H9 (cell line): ENCODE measurements at regions not wholly inside any gene's neighbourhood (a gene's known extent, or its start where the extent isn't known, plus 50 kb on each side); places are given as distances from the start of the nearest gene placed in this dataset.

Source experiments
- DNase-seq: peaks from one replicate; pipeline ENCODE4 v3.0.0-alpha.2; 2017
- H2AFZ ChIP-seq: one replicate; pipeline ENCODE4 v1.6.1; 2013; ENCODE audit warnings: mild to moderate bottlenecking, low read length, control low read depth, moderate library complexity
- H2AK5ac ChIP-seq: 2 replicates; pipeline ENCODE4 v1.6.1; 2013; ENCODE audit warnings: low read length, control low read depth, mixed read lengths; ENCODE audit not compliant: insufficient read length
- H2BK120ac ChIP-seq: one replicate; pipeline ENCODE4 v1.6.1; 2013; ENCODE audit warnings: low read depth, mild to moderate bottlenecking, low read length, control low read depth, inconsistent platforms; ENCODE audit not compliant: poor library complexity, severe bottlenecking
- H2BK12ac ChIP-seq: 2 replicates; pipeline ENCODE4 v1.6.1; 2013; ENCODE audit warnings: low read length, control low read depth, mixed read lengths, low read depth; ENCODE audit not compliant: insufficient read length
- H2BK15ac ChIP-seq: 2 replicates; pipeline ENCODE4 v1.6.1; 2013; ENCODE audit warnings: low read depth, low read length, control low read depth
- H2BK20ac ChIP-seq: one replicate; pipeline ENCODE4 v1.6.1; 2013; ENCODE audit warnings: low read depth, mild to moderate bottlenecking, low read length, control low read depth, inconsistent platforms; ENCODE audit not compliant: poor library complexity, severe bottlenecking
- H2BK5ac ChIP-seq: 2 replicates; pipeline ENCODE4 v1.6.1; 2013; ENCODE audit warnings: low read length, control low read depth, mixed read lengths; ENCODE audit not compliant: insufficient read length
- H3K14ac ChIP-seq: 2 replicates; pipeline ENCODE4 v1.6.1; 2013; ENCODE audit warnings: low read length, control low read depth; ENCODE audit not compliant: insufficient read depth
- H3K18ac ChIP-seq: 2 replicates; pipeline ENCODE4 v1.6.1; 2013; ENCODE audit warnings: low read depth, mild to moderate bottlenecking, mixed read lengths, low read length, control low read depth; ENCODE audit not compliant: insufficient read length
- H3K23ac ChIP-seq: 2 replicates; pipeline ENCODE4 v1.6.1; 2013; ENCODE audit warnings: low read length, control low read depth, mixed read lengths, low read depth; ENCODE audit not compliant: insufficient read length
- H3K23me2 ChIP-seq: 2 replicates; pipeline ENCODE4 v1.6.1; 2013; ENCODE audit warnings: low read depth, mild to moderate bottlenecking, mixed read lengths, low read length, control low read depth; ENCODE audit not compliant: insufficient read length, poor library complexity, severe bottlenecking
- H3K27ac ChIP-seq: 2 replicates; pipeline ENCODE4 v1.5.1; 2013; ENCODE audit warnings: low read length, control low read depth, mixed read lengths, low read depth; ENCODE audit not compliant: insufficient read length
- H3K27me3 ChIP-seq: 2 replicates; pipeline ENCODE4 v1.6.1; 2013; ENCODE audit warnings: low read length, control low read depth, inconsistent platforms; ENCODE audit not compliant: insufficient read depth
- H3K4ac ChIP-seq: 2 replicates; pipeline ENCODE4 v1.6.1; 2013; ENCODE audit warnings: low read depth, mild to moderate bottlenecking, control low read depth, inconsistent platforms, low read length, moderate library complexity
- H3K4me1 ChIP-seq: 2 replicates; pipeline ENCODE4 v1.6.1; 2013; ENCODE audit warnings: low read length, control low read depth, inconsistent platforms; ENCODE audit not compliant: insufficient read depth
- H3K4me2 ChIP-seq: 2 replicates; pipeline ENCODE4 v1.6.1; 2013; ENCODE audit warnings: low read length, control low read depth, mixed read lengths; ENCODE audit not compliant: insufficient read length, insufficient read depth
- H3K56ac ChIP-seq: 2 replicates; pipeline ENCODE4 v1.6.1; 2013; ENCODE audit warnings: low read depth, mild to moderate bottlenecking, mixed read lengths, low read length, control low read depth; ENCODE audit not compliant: insufficient read length
- H3K79me1 ChIP-seq: 2 replicates; pipeline ENCODE4 v1.6.1; 2013; ENCODE audit warnings: low read depth, mild to moderate bottlenecking, moderate library complexity, low read length, control low read depth, inconsistent platforms; ENCODE audit not compliant: insufficient read depth, poor library complexity, severe bottlenecking
- H3K79me2 ChIP-seq: 2 replicates; pipeline ENCODE4 v1.6.1; 2013; ENCODE audit warnings: low read length, control low read depth, inconsistent platforms; ENCODE audit not compliant: insufficient read depth
- H3K9ac ChIP-seq: 2 replicates; pipeline ENCODE4 v1.6.1; 2013; ENCODE audit warnings: low read length, control low read depth, mixed read lengths; ENCODE audit not compliant: insufficient read length; ENCODE audit errors: extremely low read depth
- H3K9me3 ChIP-seq: one replicate; pipeline ENCODE4 v1.6.1; 2013; ENCODE audit warnings: low read depth, low read length, inconsistent platforms; ENCODE audit not compliant: control insufficient read depth
- H3T11ph ChIP-seq: one replicate; pipeline ENCODE4 v1.6.1; 2013; ENCODE audit warnings: mild to moderate bottlenecking, low read length, control low read depth, inconsistent platforms
- H4K20me1 ChIP-seq: one replicate; pipeline ENCODE4 v1.6.1; 2013; ENCODE audit not compliant: control insufficient read depth, insufficient read length, insufficient read depth
- H4K5ac ChIP-seq: 2 replicates; pipeline ENCODE4 v1.6.1; 2013; ENCODE audit warnings: low read depth, mild to moderate bottlenecking, mixed read lengths, low read length, control low read depth; ENCODE audit not compliant: insufficient read length
- H4K8ac ChIP-seq: replicated peaks from 2 replicates; pipeline ENCODE4 v1.6.1; 2013; ENCODE audit warnings: low read length, control low read depth, mixed read lengths, low read depth; ENCODE audit not compliant: insufficient read length
- H4K91ac ChIP-seq: 2 replicates; pipeline ENCODE4 v1.6.1; 2013; ENCODE audit warnings: low read depth, mild to moderate bottlenecking, moderate library complexity, mixed read lengths, low read length, control low read depth; ENCODE audit not compliant: insufficient read length
- H3K27ac Mint-ChIP-seq, 3 experiments: 2 replicates in 2 of 3; 3 replicates in 1 of 3; pipeline ENCODE4 v1.8.0; 2020 to 2021; ENCODE audit warnings: mixed read lengths in 3 of 3, mild to moderate bottlenecking in 1 of 3, moderate library complexity in 1 of 3
- H3K27me3 Mint-ChIP-seq: 2 replicates; pipeline ENCODE4 v1.8.0; 2021; ENCODE audit warnings: low read depth, mild to moderate bottlenecking, moderate library complexity, mixed read lengths
- H3K36me3 Mint-ChIP-seq, 3 experiments: 2 replicates in 2 of 3; 3 replicates in 1 of 3; pipeline ENCODE4 v1.8.0; 2020 to 2021; ENCODE audit warnings: low read depth in 3 of 3, mixed read lengths in 3 of 3; ENCODE audit not compliant: insufficient read depth in 1 of 3
- H3K4me1 Mint-ChIP-seq, 2 experiments: 2 replicates each; pipeline ENCODE4 v1.8.0; 2020; ENCODE audit warnings: mixed read lengths in 2 of 2
- H3K4me3 Mint-ChIP-seq, 2 experiments: 2 replicates in 1 of 2; 3 replicates in 1 of 2; pipeline ENCODE4 v1.8.0; 2020 to 2021; ENCODE audit warnings: mild to moderate bottlenecking in 2 of 2, mixed read lengths in 2 of 2, moderate library complexity in 1 of 2
- H3K9me3 Mint-ChIP-seq, 2 experiments: 2 replicates in 1 of 2; 3 replicates in 1 of 2; pipeline ENCODE4 v1.8.0; 2020; ENCODE audit warnings: mild to moderate bottlenecking in 2 of 2, mixed read lengths in 2 of 2, moderate library complexity in 1 of 2
- WGBS: extraction: QIAGEN DNeasy Blood & Tissue Kit; methylation state at CpG from one replicate; pipeline ENCODE4 v1.1.7; 2013; ENCODE audit warnings: missing lambda C conversion rate, low lambda C conversion rate, mixed read lengths; ENCODE audit not compliant: insufficient read length; ENCODE audit errors: extremely low coverage; 5-methylcytosine and 5-hydroxymethylcytosine counted together
- TF ChIP-seq, protein P1 (sequence below): fragments of 200-600 bp; sonication (generic); conservative IDR thresholded peaks from 3 replicates; pipeline ENCODE4 v1.8.0; 2021; ENCODE audit warnings: antibody characterized with exemption, mild to moderate bottlenecking

DNA sequence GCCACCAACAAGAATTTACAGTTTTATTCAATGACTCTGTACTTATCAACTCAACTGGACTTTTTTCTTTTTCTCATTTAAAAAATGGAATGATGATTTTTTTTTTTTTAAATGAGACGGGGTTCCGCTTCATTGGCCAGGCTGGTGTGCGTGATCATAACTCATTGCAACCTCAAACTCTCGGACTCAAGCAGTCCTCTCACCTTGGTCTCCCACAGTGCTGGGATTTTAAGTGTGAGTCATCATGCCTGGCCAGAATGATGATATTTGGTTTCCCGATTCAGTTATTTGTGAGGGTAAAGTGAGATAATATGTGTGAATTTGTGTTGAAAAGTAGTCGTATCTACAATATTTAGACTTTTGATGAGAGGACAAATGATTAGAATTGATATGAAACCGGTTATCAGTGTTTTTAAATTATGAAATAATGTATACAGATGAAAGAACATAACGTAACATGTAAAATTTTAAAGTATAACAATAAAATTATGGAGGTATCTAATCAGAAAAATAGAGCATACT, 66.0 kb upstream of the UNC5C start:
- H3K27ac ChIP-seq, result no peak overlapping the region

More for the DNA sequence above, 66.0 kb upstream of the UNC5C start:
- no peaks in the 10 kb centered on the region; a peak in 2 of 5 replicates for H3K9me3 Mint-ChIP-seq
- H3K4me1 Mint-ChIP-seq, result peaks cover 0 to 5% of the 10 kb centered on the region in 2 experiments; a peak in 2 of 4 replicates
- Histone ChIP-seq H2BK15ac (no peak overlapping the region), H3K23ac (no peak overlapping the region), H3K9ac (no peak overlapping the region), H2AFZ (no peak overlapping the region), H3K14ac (no peak overlapping the region), H3K79me1 (no peaks in the 10 kb centered on the region), H3K4me2 (no peak overlapping the region), H4K91ac (no peak overlapping the region), H4K20me1 (no peaks in the 10 kb centered on the region), H3K4ac (no peak overlapping the region), H3K23me2 (no peaks in the 10 kb centered on the region), H2BK5ac (no peak overlapping the region), H3K9me3 (no peaks in the 10 kb centered on the region), H4K5ac (no peak overlapping the region), H3K79me2 (no peaks in the 10 kb centered on the region), H3K56ac (no peak overlapping the region), H3K4me1 (no peaks in the 10 kb centered on the region), H3K27me3 (no peaks in the 10 kb centered on the region), H2AK5ac (no peak overlapping the region), H2BK120ac (no peak overlapping the region), H4K8ac (no peak overlapping the region), H3K18ac (no peak overlapping the region), H2BK12ac (no peak overlapping the region), H2BK20ac (no peak overlapping the region), H3T11ph (no peak overlapping the region)
- H3K4me3 Mint-ChIP-seq, result no peak overlapping the region
- H3K27ac Mint-ChIP-seq, result peak overlapping the region in 1 of 3 experiments; percentile 35; a peak in 1 of 7 replicates
- DNase-seq, result no peak
- no peaks in the 10 kb centered on the region for H3K36me3 Mint-ChIP-seq
- no peaks in the 10 kb centered on the region for H3K27me3 Mint-ChIP-seq
- WGBS, result 100% methylated on average over 1 of the region's 8 CpGs
- TF ChIP-seq, protein P1, sequence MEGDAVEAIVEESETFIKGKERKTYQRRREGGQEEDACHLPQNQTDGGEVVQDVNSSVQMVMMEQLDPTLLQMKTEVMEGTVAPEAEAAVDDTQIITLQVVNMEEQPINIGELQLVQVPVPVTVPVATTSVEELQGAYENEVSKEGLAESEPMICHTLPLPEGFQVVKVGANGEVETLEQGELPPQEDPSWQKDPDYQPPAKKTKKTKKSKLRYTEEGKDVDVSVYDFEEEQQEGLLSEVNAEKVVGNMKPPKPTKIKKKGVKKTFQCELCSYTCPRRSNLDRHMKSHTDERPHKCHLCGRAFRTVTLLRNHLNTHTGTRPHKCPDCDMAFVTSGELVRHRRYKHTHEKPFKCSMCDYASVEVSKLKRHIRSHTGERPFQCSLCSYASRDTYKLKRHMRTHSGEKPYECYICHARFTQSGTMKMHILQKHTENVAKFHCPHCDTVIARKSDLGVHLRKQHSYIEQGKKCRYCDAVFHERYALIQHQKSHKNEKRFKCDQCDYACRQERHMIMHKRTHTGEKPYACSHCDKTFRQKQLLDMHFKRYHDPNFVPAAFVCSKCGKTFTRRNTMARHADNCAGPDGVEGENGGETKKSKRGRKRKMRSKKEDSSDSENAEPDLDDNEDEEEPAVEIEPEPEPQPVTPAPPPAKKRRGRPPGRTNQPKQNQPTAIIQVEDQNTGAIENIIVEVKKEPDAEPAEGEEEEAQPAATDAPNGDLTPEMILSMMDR, result no peak
